CD1c-positive myeloid dendritic cell (primary cell): ENCODE measurements at regions not wholly inside any gene's neighbourhood (a gene's known extent, or its start where the extent isn't known, plus 50 kb on each side); places are given as distances from the start of the nearest gene placed in this dataset.

Source experiments
- DNase-seq: peaks from one replicate; pipeline ENCODE4 v3.0.0-alpha.2; 2016; ENCODE audit errors: extremely low spot score

DNA sequence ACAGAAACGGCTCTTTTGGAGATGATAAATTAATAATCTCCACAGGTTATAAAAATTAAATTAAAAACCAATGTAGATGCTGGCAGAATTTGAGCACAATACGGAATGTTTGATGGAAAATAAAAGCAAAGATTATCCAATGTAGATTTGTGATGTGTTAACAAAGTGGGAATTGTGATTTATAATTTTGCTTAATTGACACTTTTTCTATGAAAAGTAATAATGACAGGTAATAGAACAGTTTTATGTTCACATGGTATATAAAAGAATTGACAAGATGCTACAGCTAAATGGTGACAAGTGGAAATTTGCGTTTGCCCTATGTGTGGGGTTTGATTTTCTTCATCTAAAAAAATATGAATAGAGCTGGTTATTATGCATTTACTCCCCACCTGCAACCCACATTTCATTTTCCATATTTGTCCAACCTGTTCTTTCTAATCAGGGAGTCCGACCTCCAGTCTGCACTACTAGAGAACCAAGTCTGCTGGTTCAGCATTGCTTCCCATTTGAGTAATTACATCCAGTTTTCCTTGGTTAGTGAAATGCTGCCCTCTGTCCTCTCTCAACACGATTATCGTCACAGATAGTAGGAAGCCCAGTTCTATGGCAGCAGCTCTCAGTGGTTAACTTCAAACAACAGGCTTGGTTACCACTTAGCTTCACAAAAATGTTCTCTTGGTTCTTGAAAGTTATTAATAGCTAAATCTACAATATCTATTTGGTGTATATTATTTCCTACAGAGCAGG, 61.4 kb upstream of the SLITRK1 start:
- DNase-seq = no peak

DNA sequence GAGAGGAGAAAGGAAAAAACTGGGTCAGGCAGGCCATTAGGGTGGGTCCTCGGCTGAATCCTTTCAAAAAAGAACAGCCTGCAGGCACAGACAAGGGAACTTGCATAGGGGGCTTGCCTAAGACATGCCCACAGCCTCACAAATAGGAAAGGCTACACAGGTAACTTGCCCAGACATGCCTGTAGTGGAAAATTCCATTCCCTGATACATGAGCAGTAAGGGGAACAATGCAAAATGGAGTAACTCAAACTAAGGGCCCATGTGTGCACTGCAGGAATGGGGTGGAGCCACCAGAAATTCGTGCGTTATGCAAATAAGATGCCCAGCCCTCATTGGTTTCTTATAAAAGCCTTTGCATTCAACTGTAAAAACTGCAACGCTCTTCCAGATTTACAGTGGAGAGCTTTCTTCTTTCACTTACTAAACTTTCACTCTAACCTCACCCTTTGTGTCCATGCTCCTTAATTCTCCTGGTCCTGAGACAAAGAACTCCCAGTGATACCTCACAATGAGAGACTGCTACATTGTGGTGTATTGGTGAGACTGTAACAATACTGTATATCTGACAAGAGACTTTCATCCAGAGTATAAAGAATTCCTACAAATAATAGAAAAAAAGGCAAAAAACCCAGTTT, 59.5 kb upstream of the SLITRK1 start:
- no peak for DNase-seq

DNA sequence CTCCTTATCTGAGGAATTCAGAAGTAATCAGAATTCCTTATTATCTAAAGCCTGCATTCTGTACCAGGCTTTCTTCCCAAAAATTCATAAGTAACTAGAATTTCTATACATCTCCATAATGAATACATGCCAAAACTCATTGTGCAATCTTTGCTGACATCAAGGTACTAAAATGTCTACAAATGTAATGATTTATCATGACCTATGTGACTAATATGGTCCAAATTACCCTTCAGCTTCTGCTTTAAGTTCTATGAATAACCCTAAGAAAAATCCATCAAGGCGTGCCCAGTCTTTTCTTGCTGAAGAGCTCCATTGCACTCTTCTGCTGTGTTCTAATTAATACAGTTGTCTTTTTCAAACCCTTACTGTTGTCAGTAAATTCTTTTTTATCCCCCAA, 58.5 kb upstream of the SLITRK1 start:
- DNase-seq = no peak

GRCh38 chr13:83937579-83937978, 55.3 kb upstream of the SLITRK1 start:
- no peak for DNase-seq

DNA sequence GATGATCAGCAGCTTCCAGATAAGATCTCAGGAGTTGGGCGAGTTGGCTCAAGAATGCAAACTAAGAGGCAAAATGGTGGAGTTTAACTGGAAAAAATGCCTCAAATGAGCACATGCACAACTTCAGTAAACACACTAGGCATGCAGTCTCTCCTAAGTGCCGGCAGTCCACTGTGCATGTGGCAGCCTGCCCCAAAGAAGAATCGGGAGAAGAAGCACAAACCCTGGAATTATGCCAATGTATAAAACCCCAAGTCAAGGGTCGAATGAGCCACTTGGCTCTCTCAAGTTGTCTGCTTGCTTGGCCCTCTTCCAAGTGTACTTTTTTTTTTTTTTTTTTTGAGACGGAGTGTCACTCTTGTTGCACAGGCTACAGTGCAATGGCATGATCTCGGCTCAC, 53.3 kb upstream of the SLITRK1 start:
- no peak for DNase-seq
